IMR-90 (cell line): ENCODE measurements at regions not wholly inside any gene's neighbourhood (a gene's known extent, or its start where the extent isn't known, plus 50 kb on each side); places are given as distances from the start of the nearest gene placed in this dataset.

Experiments
- ATAC-seq: fragments of 200-7000 bp; cut with Tn5 transposase; 2 replicates; pipeline ENCODE4 v1.9.1; 2020; ENCODE audit warnings: low read depth, mild to moderate bottlenecking, moderate library complexity
- BruUV-seq: library from RNA; stranded (reverse); fragments of 400-500 nt; replicated peaks from 2 replicates; lab custom pipeline; 2021; lab: Mats Ljungman, UMichigan
- CTCF ChIA-PET: fragments of 300-600 bp; formaldehyde crosslinking; extraction: SDS; loops from one replicate; lab custom pipeline; 2021; ENCODE audit warnings: antibody characterized with exemption; lab: Yijun Ruan, JAX
- POLR2A ChIA-PET: fragments of 300-600 bp; sonication (Branson Sonifier 250); formaldehyde crosslinking; loops from one replicate; lab custom pipeline; 2022; ENCODE audit warnings: antibody characterized with exemption; ENCODE audit not compliant: unreplicated experiment; lab: Charles Lee
- DNase-seq: peaks from one replicate; pipeline ENCODE4 v3.0.0; 2013
- H2AFZ ChIP-seq: replicated peaks from 2 replicates; pipeline ENCODE3; 2013; ENCODE audit warnings: low read length, mild to moderate bottlenecking; ENCODE audit not compliant: poor library complexity
- H2AK5ac ChIP-seq: 2 replicates; pipeline ENCODE4 v1.6.1; 2013; ENCODE audit warnings: low read depth, low read length, inconsistent platforms
- H2AK9ac ChIP-seq: replicated peaks from 2 replicates; pipeline ENCODE3; 2013; ENCODE audit warnings: mild to moderate bottlenecking, low read depth, low read length, moderate library complexity; ENCODE audit not compliant: poor library complexity
- H2BK120ac ChIP-seq: 2 replicates; pipeline ENCODE4 v1.6.1; 2013; ENCODE audit warnings: low read depth, low read length, inconsistent platforms
- H2BK15ac ChIP-seq: 3 replicates; pipeline ENCODE4 v1.6.1; 2013; ENCODE audit warnings: low read depth, low read length, inconsistent platforms
- H2BK20ac ChIP-seq: 2 replicates; pipeline ENCODE4 v1.6.1; 2013; ENCODE audit warnings: low read depth, mild to moderate bottlenecking, inconsistent platforms, low read length, moderate library complexity
- H2BK5ac ChIP-seq: 2 replicates; pipeline ENCODE4 v1.6.1; 2013; ENCODE audit warnings: mild to moderate bottlenecking, low read depth, low read length, inconsistent platforms; ENCODE audit not compliant: poor library complexity, severe bottlenecking
- H3K14ac ChIP-seq: replicated peaks from 2 replicates; pipeline ENCODE4 v1.6.1; 2013; ENCODE audit warnings: low read depth, low read length, inconsistent platforms
- H3K18ac ChIP-seq: 2 replicates; pipeline ENCODE4 v1.6.1; 2013; ENCODE audit warnings: low read depth, low read length, control low read depth
- H3K23ac ChIP-seq: 2 replicates; pipeline ENCODE4 v1.6.1; 2013; ENCODE audit warnings: low read depth, low read length, inconsistent platforms
- H3K27ac ChIP-seq: 2 replicates; pipeline ENCODE4 v1.5.1; 2013; ENCODE audit warnings: mild to moderate bottlenecking, control low read depth, low read length; ENCODE audit not compliant: insufficient read depth
- H3K27me3 ChIP-seq: 2 replicates; pipeline ENCODE4 v1.6.1; 2013; ENCODE audit warnings: low read length; ENCODE audit not compliant: control insufficient read depth, insufficient read depth
- H3K36me3 ChIP-seq: 2 replicates; pipeline ENCODE4 v1.6.1; 2013; ENCODE audit warnings: low read length, mixed read lengths; ENCODE audit not compliant: control insufficient read depth, insufficient read depth
- H3K4ac ChIP-seq: 2 replicates; pipeline ENCODE4 v1.6.1; 2013; ENCODE audit warnings: low read depth, low read length, inconsistent platforms
- H3K4me1 ChIP-seq: 2 replicates; pipeline ENCODE4 v1.6.1; 2013; ENCODE audit warnings: low read length, mixed read lengths; ENCODE audit not compliant: control insufficient read depth, insufficient read depth
- H3K4me2 ChIP-seq: 2 replicates; pipeline ENCODE4 v1.6.1; 2013; ENCODE audit warnings: low read depth, mild to moderate bottlenecking, control low read depth, low read length, moderate library complexity
- H3K4me3 ChIP-seq: 2 replicates; pipeline ENCODE4 v1.5.1; 2013; ENCODE audit warnings: low read depth, mild to moderate bottlenecking, control low read depth, low read length, moderate library complexity; ENCODE audit not compliant: insufficient read depth
- H3K56ac ChIP-seq: 2 replicates; pipeline ENCODE4 v1.6.1; 2013; ENCODE audit warnings: low read length, inconsistent platforms; ENCODE audit not compliant: insufficient read depth; ENCODE audit errors: extremely low read depth
- H3K79me1 ChIP-seq, 2 experiments: 2 replicates each; pipeline ENCODE4 v1.6.1; 2013; ENCODE audit warnings: low read length in 2 of 2, inconsistent platforms in 1 of 2, low read depth in 1 of 2
- H3K9ac ChIP-seq: 2 replicates; pipeline ENCODE4 v1.6.1; 2013; ENCODE audit warnings: low read depth, low read length, control low read depth
- H3K9me1 ChIP-seq: 2 replicates; pipeline ENCODE4 v1.6.1; 2013; ENCODE audit warnings: low read length, inconsistent platforms; ENCODE audit not compliant: insufficient read depth
- H3K9me3 ChIP-seq: 2 replicates; pipeline ENCODE4 v1.6.1; 2013; ENCODE audit warnings: low read length; ENCODE audit not compliant: control insufficient read depth, insufficient read depth
- H4K20me1 ChIP-seq: 2 replicates; pipeline ENCODE4 v1.6.1; 2013; ENCODE audit warnings: low read length, inconsistent platforms; ENCODE audit not compliant: insufficient read depth
- H4K5ac ChIP-seq: 2 replicates; pipeline ENCODE4 v1.6.1; 2013; ENCODE audit warnings: mild to moderate bottlenecking, low read depth, low read length, control low read depth
- H4K8ac ChIP-seq, 2 experiments: 2 replicates each; pipeline ENCODE4 v1.6.1; 2013; ENCODE audit warnings: low read depth in 2 of 2, low read length in 2 of 2, control low read depth in 1 of 2, inconsistent platforms in 1 of 2
- H4K91ac ChIP-seq: 2 replicates; pipeline ENCODE4 v1.6.1; 2013; ENCODE audit warnings: low read depth, low read length, inconsistent platforms; ENCODE audit not compliant: insufficient read depth
- BHLHE40 ChIP-seq: fragments of 150-350 bp; IDR thresholded peaks from 2 replicates; pipeline ENCODE4 v1.6.1; 2016; ENCODE audit warnings: mild to moderate bottlenecking, low read depth, low read length
- CEBPB ChIP-seq: IDR thresholded peaks from 2 replicates; pipeline ENCODE4 v1.6.1; 2012; ENCODE audit warnings: low read depth, low read length, improper control_type of control experiment
- CHD1 ChIP-seq: IDR thresholded peaks from 2 replicates; pipeline ENCODE4 v1.6.1; 2012; ENCODE audit warnings: low read depth, low read length, improper control_type of control experiment
- ELK1 ChIP-seq: fragments of 150-350 bp; IDR thresholded peaks from 2 replicates; pipeline ENCODE4 v1.6.1; 2016; ENCODE audit warnings: low read depth, mild to moderate bottlenecking, low read length, moderate library complexity, borderline replicate concordance
- FOS ChIP-seq: fragments of 150-350 bp; IDR thresholded peaks from 2 replicates; pipeline ENCODE4 v1.6.1; 2016; ENCODE audit warnings: low read depth, low read length
- MAZ ChIP-seq: IDR thresholded peaks from 2 replicates; pipeline ENCODE4 v1.6.1; 2012; ENCODE audit warnings: low read depth, mild to moderate bottlenecking, low read length, improper control_type of control experiment, moderate library complexity, borderline replicate concordance
- MXI1 ChIP-seq: IDR thresholded peaks from 2 replicates; pipeline ENCODE4 v1.6.1; 2012; ENCODE audit warnings: low read depth, mild to moderate bottlenecking, low read length, moderate library complexity, borderline replicate concordance
- POLR2A ChIP-seq: IDR thresholded peaks from 2 replicates; pipeline ENCODE4 v1.6.1; 2012; ENCODE audit warnings: mild to moderate bottlenecking, low read depth, low read length
- RAD21 ChIP-seq: IDR thresholded peaks from 2 replicates; pipeline ENCODE4 v1.6.1; 2012; ENCODE audit warnings: low read length, improper control_type of control experiment
- RCOR1 ChIP-seq: IDR thresholded peaks from 2 replicates; pipeline ENCODE4 v1.6.1; 2012; ENCODE audit warnings: mild to moderate bottlenecking, low read length, improper control_type of control experiment; ENCODE audit not compliant: insufficient replicate concordance
- SMC3 ChIP-seq: fragments of 150-350 bp; IDR thresholded peaks from 2 replicates; pipeline ENCODE4 v1.6.1; 2016; ENCODE audit warnings: low read depth, mild to moderate bottlenecking, antibody characterized with exemption, low read length, moderate library complexity
- WGBS, 2 experiments: methylation state at CpG; one replicate each; pipeline versions ENCODE4 v1.1.5 to v1.1.7; 2013; ENCODE audit warnings: missing lambda C conversion rate in 2 of 2; ENCODE audit not compliant: insufficient read length in 1 of 2; ENCODE audit errors: extremely low coverage in 2 of 2; 5-methylcytosine and 5-hydroxymethylcytosine counted together
- dilution Hi-C: fragments of 300-500 bp; cut with HindIII; formaldehyde crosslinking; loops from one replicate; pipeline ENCODE4 v1.14.3; 2018; ENCODE audit warnings: low sequenced_read_pairs; ENCODE audit not compliant: unreplicated experiment
- in situ Hi-C: fragments of 300-500 bp; cut with MboI; formaldehyde crosslinking; loops from 3 replicates; pipeline ENCODE4 v1.14.3; 2019; ENCODE audit warnings: low sequenced_read_pairs, inconsistent platforms, mixed read lengths
- intact Hi-C: fragments of 100-400 bp; cut with micrococcal nuclease; formaldehyde crosslinking; loops from 2 replicates; pipeline ENCODE4 v1.10.0; 2022

GRCh38 chr5:53418826-53419658 lies 61.4 kb upstream of the FST start (continued):
- TF ChIP-seq MXI1 (no peak), CHD1 (no peak), BHLHE40 (peak; percentile 7; the same call in 1 of the 2 replicates)

- Histone ChIP-seq H3K4me1 (peaks cover 28% of the 10 kb centered on the region), H2AK9ac (no peak overlapping the region), H2AK5ac (peak overlapping the region; percentile 97), H3K14ac (peak overlapping the region; percentile 94), H4K20me1 (no peaks in the 10 kb centered on the region), H4K91ac (peak overlapping the region; percentile 94), H3K9ac (no peak overlapping the region), H3K56ac (peak overlapping the region; percentile 29; the same call in 1 of the 2 replicates), H3K9me1 (peaks cover 15% of the 10 kb centered on the region), H3K4ac (peak overlapping the region; percentile 91), H2AFZ (peak overlapping the region; percentile 62), H2BK20ac (peak overlapping the region; percentile 98), H3K27ac (peak overlapping the region; percentile 75), H3K18ac (peak overlapping the region; percentile 98), H2BK5ac (peak overlapping the region; percentile 100), H3K79me1 (peaks cover 3 to 16% of the 10 kb centered on the region in 2 experiments; a peak in 3 of 4 replicates), H4K5ac (peak overlapping the region; percentile 93), H2BK15ac (peak overlapping the region; percentile 99), H3K4me3 (no peak overlapping the region), H3K4me2 (no peak overlapping the region; the same call in 1 of the 2 replicates), H3K27me3 (no peaks in the 10 kb centered on the region), H3K23ac (peak overlapping the region; percentile 26), H3K9me3 (no peaks in the 10 kb centered on the region), H3K36me3 (no peaks in the 10 kb centered on the region), H2BK120ac (peak overlapping the region; percentile 85), H4K8ac (peak overlapping the region; percentile 92)
- dilution Hi-C loops (no loop called here), in situ Hi-C loops (no loop called here), intact Hi-C loops (no loop called here)
- peak; percentile 94 for DNase-seq
- no peak for ATAC-seq
- BruUV-seq: no TSS peak
- TF ChIP-seq MAZ (no peak), FOS (no peak), CEBPB (no peak), SMC3 (no peak), RCOR1 (no peak), RAD21 (peak; percentile 12; the same call in 1 of the 2 replicates), MXI1 (no peak), POLR2A (peak; percentile 52), CHD1 (no peak), ELK1 (no peak)
- ChIA-PET POLR2A (no interaction called here), CTCF (interaction anchor here (0.6 to 0.7 kb wide), 3 partner anchors 90 to 669 kb away, joined by 3 read pairs; no protein-coding TSS in a partner anchor)
- no CpG with 5 or more reads among the region's 3 CpGs for WGBS, 2 experiments
Observed at GRCh38 chr5:53422539-53422938, 57.9 kb upstream of the FST start.
